Fibroblast of pulmonary artery (primary cell): ENCODE measurements at regions not wholly inside any gene's neighbourhood (a gene's known extent, or its start where the extent isn't known, plus 50 kb on each side); places are given as distances from the start of the nearest gene placed in this dataset.
A peak's percentile ranks its signal among the peaks of the same experiment; 100 is the strongest.

ENCODE experiments used
- DNase-seq: peaks from one replicate; pipeline ENCODE4 v3.0.0-alpha.2; 2010; ENCODE audit warnings: low read depth
- H3K4me3 ChIP-seq: replicated peaks from 2 replicates; pipeline ENCODE4 v1.5.1; 2011; ENCODE audit warnings: low read depth, mild to moderate bottlenecking, control low read depth, low read length, moderate library complexity
- TF ChIP-seq, protein P1 (sequence below): IDR thresholded peaks from 2 replicates; pipeline ENCODE4 v1.5.1; 2011; ENCODE audit warnings: mild to moderate bottlenecking, control low read depth, low read length, inconsistent platforms; ENCODE audit errors: missing control alignments

DNA sequence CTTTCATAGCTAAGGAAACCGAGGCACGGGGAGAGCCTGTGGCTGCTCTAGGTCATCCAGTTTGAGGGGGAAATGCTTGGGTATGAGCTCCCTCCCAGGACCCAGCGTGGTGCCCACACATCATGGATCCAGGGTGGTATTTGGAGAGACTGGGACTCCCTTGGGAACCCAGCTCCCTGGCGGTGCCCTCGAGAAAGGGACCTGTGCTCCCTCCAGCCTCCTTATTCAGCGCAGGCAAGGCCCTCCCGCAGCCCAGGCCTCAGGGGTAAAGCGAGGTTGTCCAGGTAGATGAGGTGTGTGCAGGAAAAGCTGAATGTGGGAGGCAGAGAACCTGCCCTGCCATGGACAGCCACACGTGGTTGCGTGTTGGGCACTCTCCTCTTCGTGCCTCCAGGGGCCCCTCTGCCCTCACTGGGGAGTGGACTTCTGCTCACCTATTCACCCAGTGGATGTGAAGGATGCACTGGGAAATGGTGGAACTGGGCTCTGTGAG is 53.8 kb upstream of the GPR78 start:
- H3K4me3 ChIP-seq, result no peak overlapping the region
- DNase-seq, result no peak
- TF ChIP-seq, protein P1, sequence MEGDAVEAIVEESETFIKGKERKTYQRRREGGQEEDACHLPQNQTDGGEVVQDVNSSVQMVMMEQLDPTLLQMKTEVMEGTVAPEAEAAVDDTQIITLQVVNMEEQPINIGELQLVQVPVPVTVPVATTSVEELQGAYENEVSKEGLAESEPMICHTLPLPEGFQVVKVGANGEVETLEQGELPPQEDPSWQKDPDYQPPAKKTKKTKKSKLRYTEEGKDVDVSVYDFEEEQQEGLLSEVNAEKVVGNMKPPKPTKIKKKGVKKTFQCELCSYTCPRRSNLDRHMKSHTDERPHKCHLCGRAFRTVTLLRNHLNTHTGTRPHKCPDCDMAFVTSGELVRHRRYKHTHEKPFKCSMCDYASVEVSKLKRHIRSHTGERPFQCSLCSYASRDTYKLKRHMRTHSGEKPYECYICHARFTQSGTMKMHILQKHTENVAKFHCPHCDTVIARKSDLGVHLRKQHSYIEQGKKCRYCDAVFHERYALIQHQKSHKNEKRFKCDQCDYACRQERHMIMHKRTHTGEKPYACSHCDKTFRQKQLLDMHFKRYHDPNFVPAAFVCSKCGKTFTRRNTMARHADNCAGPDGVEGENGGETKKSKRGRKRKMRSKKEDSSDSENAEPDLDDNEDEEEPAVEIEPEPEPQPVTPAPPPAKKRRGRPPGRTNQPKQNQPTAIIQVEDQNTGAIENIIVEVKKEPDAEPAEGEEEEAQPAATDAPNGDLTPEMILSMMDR, result no peak

DNA sequence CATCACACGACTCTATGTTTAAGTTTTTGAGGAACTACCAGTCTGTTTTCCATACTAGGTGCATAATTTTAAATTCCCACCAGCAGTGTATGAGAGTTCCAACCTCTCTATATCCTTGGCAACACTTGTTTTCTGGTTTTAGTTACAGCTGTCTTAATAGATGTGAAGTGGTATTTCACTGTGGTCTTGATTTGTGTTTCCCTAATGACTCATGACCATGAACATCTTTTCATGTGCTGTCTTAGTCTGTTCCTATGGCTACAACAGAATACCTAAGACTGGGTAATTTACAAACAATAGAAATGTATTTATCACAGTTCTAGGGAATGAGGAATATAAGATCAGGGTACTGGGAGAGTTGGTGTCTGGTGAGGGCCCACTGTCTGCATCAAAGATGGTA is 51.5 kb upstream of the GPR78 start:
- H3K4me3 ChIP-seq, result no peak overlapping the region
- peak; percentile 31 for DNase-seq
- TF ChIP-seq, protein P1, result no peak
